ENCODE measurements at regions not wholly inside any gene's neighbourhood (a gene's known extent, or its start where the extent isn't known, plus 50 kb on each side); places are given as distances from the start of the nearest gene placed in this dataset.

GRCh38 chr18:6650747-6651146, 78.8 kb upstream of the ARHGAP28 start:
- no peak for DNase-seq

DNA sequence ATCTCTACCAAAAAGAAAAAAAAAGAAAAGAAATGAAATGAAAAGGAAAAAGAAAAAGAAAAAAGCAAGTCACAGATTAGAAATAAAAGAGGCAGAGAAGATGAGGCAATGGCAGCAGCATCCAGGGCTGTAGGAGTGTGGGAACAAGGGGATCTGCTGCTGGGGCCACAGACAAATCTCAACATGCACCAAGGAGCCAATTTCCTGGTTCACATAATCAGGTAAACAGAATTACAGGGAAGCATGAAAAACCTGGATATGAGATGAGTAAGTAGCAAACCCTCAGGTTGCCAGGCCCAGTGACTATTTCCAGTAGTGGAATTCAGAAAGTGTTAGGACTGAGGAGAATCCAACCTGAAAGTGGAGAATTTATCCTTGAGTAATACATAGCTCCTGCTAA, 77.4 kb upstream of the ARHGAP28 start:
- no peak for DNase-seq

DNA sequence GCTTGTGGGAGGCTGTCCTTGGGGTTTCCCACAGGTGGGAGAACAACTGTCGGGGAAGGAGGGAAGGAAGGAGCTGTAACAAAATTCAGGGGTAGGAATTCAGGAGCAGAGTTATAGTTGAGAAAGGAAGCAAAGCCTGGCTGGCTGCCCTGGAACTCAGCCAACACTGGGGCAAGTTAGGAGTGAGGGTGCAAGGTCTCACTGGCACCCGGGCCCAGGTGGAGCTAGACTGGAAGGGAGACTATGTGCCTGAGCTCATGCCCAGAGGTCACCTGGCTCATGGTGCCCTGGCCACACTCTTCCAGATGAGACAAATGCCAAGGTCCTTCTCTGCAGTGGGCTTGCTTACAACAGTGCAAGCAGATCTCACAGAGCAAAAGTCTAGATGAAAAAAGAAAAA, 75.6 kb upstream of the ARHGAP28 start:
- DNase-seq = no peak

DNA sequence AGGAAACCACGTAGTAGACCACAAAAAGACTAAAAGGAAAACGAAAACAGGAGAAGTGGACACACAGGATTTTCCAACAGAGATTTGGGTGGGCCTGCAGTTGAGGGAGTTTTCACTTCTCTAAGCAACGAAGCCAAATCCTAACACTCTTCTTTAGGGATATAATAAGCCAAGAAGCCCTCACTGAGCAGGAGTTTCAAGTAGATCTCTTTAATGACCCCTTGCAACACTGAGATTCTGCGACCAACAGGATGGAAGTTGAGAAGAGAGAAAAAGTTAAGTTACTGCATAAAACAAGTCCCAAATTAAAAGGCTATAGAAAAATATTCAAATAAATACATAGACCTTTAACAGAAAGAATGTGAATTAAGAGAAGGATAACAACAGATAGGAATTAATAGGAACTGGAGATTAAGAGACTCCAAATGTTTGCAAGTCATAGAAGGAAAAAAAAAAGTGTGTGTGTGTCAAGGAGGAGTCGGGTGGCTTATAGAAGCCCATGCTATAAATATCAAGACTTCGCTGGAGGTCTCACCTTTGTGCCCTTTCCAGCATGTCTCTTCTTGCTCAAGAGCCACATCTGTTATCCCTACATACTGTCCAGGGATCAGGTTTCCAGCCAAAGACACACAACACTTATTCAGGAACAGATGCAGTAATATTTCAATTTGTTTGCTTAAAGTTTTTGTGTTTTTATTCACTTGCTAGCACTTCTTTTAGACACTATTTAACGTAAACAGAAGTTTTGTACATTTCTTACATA, 69.4 kb upstream of the ARHGAP28 start:
- DNase-seq = no peak

DNA sequence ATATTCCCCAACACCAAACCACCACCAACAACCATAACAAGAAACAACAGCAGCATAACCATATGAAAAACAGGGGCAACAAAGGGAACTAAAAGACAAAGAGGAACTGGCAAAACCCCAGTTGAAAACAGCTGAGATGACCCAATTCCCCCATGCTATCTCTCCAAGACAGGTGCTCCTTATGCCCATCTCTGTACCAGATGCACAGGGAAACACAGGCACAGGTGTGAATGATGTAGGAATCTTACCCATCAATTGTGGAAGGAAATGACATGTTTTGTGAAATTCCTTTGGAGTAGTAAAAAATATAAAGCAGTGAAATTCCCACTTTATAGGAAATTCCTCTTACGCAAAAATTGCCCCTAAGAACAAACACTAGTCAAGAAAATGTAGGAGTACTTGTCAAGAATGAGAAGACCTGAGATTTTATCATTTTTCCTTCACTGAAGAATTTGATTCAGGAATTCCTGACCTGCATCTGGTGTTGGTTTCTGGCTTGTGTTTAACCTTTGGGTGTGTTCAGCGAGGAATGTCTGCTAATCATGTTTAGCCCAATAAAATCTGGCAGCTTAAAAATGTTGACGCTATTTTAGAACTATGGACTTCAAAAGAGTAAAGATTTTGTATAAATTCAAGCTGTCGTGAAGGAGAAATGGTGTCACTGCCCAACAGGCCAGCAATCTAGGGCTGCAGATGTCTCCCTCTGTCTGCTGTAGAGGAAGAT, 67.7 kb upstream of the ARHGAP28 start:
- DNase-seq = no peak

DNA sequence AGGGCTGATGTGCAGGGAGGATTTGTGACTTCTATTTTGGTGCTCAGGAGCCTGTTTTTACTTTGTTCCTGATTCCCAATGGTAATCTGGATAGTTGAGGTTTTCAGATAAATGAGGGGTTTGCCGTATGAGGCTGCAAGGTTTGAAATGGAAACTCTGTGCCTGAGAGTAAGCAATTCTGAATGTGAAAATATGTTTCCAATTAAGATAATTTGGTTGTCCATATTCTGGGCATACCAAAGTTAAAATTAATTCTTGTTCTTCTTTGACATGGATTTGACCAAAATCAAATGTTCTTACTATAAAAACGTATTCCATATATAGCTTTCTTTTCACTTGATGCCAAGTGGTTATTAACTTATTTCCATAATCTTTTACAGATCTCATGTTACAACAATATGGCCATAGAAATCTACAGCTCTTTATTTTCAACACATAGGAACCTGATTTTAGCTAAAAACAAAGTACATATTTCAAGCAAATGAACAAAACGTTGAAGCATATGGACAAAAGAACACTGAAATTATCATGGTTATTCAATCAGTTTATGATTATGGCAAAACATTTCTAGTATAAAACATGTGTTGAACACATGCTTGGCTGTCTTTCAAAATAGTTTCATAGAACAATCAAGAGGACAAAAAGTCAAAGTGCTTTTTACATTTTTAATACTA, 63.4 kb upstream of the ARHGAP28 start:
- no peak for DNase-seq

GRCh38 chr18:6668836-6669235, 60.7 kb upstream of the ARHGAP28 start:
- DNase-seq = no peak

DNA sequence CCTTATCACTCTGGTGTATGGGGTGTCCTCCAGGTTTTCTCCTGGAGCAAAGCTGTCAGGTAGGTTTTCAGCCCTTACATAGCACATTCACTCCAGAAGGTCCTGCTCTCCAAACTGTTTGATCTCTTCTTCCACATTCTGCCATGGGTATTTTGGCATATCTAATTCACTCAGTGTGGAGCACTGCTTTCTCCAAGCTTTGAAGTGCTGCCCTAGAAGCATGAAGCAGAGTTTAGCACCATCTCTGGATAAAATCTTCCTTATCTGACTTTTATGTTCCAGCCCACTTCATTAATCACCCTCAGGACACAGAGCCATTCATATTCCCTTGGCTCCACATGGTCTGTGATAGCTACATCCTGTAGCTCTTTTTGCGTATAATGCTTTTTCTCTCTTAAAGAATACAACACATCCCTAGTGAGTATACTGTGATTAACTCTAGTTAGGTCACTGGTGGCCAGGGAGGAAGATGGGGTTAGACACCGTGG, 56.7 kb upstream of the ARHGAP28 start:
- no peak for DNase-seq

- no peak for DNase-seq
Observed at GRCh38 chr18:6677086-6677485, 52.4 kb upstream of the ARHGAP28 start.

DNA sequence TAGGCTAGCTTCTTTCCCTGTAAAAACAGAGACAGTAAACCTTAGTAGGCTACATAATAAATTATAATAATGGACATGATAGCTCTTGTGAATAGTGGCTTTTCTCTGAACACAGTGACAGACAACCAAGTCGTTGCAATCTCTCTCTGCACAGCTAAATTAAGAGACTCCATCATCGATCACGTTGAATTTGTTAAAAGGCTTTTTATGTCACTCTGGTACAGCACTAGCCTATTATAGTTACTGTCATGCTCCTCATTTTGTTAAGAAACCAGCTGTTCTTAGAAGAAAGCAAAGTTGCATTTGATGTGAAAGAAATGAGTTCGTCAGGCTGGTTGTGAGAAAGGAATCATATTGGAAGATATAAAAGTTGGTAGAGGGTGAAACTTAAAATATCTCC, 50.3 kb upstream of the ARHGAP28 start:
- DNase-seq = no peak
